ENCODE measurements at regions not wholly inside any gene's neighbourhood (a gene's known extent, or its start where the extent isn't known, plus 50 kb on each side); places are given as distances from the start of the nearest gene placed in this dataset.

DNA sequence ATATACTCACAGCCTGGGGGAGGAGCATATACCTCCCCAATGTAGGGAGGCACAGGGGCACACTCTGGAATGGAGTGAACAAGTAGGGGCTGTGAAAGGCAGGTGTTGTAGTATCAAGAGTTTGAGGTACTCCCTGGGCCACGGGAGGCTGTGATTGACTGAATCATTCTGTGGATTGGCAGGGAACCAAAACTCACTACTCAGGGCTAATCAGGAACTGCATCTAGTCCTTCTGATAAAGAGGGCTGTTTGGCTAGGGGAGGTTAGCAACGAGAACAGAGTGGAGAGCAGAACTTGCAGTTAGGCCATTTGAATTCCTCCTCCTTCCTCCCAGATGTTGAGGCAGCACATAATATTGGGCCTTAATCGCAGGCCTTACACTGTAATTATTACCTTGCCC lies 369.2 kb upstream of the MPDZ start (continued):
- TF ChIP-seq, protein P1, sequence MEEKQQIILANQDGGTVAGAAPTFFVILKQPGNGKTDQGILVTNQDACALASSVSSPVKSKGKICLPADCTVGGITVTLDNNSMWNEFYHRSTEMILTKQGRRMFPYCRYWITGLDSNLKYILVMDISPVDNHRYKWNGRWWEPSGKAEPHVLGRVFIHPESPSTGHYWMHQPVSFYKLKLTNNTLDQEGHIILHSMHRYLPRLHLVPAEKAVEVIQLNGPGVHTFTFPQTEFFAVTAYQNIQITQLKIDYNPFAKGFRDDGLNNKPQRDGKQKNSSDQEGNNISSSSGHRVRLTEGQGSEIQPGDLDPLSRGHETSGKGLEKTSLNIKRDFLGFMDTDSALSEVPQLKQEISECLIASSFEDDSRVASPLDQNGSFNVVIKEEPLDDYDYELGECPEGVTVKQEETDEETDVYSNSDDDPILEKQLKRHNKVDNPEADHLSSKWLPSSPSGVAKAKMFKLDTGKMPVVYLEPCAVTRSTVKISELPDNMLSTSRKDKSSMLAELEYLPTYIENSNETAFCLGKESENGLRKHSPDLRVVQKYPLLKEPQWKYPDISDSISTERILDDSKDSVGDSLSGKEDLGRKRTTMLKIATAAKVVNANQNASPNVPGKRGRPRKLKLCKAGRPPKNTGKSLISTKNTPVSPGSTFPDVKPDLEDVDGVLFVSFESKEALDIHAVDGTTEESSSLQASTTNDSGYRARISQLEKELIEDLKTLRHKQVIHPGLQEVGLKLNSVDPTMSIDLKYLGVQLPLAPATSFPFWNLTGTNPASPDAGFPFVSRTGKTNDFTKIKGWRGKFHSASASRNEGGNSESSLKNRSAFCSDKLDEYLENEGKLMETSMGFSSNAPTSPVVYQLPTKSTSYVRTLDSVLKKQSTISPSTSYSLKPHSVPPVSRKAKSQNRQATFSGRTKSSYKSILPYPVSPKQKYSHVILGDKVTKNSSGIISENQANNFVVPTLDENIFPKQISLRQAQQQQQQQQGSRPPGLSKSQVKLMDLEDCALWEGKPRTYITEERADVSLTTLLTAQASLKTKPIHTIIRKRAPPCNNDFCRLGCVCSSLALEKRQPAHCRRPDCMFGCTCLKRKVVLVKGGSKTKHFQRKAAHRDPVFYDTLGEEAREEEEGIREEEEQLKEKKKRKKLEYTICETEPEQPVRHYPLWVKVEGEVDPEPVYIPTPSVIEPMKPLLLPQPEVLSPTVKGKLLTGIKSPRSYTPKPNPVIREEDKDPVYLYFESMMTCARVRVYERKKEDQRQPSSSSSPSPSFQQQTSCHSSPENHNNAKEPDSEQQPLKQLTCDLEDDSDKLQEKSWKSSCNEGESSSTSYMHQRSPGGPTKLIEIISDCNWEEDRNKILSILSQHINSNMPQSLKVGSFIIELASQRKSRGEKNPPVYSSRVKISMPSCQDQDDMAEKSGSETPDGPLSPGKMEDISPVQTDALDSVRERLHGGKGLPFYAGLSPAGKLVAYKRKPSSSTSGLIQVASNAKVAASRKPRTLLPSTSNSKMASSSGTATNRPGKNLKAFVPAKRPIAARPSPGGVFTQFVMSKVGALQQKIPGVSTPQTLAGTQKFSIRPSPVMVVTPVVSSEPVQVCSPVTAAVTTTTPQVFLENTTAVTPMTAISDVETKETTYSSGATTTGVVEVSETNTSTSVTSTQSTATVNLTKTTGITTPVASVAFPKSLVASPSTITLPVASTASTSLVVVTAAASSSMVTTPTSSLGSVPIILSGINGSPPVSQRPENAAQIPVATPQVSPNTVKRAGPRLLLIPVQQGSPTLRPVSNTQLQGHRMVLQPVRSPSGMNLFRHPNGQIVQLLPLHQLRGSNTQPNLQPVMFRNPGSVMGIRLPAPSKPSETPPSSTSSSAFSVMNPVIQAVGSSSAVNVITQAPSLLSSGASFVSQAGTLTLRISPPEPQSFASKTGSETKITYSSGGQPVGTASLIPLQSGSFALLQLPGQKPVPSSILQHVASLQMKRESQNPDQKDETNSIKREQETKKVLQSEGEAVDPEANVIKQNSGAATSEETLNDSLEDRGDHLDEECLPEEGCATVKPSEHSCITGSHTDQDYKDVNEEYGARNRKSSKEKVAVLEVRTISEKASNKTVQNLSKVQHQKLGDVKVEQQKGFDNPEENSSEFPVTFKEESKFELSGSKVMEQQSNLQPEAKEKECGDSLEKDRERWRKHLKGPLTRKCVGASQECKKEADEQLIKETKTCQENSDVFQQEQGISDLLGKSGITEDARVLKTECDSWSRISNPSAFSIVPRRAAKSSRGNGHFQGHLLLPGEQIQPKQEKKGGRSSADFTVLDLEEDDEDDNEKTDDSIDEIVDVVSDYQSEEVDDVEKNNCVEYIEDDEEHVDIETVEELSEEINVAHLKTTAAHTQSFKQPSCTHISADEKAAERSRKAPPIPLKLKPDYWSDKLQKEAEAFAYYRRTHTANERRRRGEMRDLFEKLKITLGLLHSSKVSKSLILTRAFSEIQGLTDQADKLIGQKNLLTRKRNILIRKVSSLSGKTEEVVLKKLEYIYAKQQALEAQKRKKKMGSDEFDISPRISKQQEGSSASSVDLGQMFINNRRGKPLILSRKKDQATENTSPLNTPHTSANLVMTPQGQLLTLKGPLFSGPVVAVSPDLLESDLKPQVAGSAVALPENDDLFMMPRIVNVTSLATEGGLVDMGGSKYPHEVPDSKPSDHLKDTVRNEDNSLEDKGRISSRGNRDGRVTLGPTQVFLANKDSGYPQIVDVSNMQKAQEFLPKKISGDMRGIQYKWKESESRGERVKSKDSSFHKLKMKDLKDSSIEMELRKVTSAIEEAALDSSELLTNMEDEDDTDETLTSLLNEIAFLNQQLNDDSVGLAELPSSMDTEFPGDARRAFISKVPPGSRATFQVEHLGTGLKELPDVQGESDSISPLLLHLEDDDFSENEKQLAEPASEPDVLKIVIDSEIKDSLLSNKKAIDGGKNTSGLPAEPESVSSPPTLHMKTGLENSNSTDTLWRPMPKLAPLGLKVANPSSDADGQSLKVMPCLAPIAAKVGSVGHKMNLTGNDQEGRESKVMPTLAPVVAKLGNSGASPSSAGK (IDR thresholded peaks at IDR 0.05): no peak
- TF ChIP-seq, protein P2, sequence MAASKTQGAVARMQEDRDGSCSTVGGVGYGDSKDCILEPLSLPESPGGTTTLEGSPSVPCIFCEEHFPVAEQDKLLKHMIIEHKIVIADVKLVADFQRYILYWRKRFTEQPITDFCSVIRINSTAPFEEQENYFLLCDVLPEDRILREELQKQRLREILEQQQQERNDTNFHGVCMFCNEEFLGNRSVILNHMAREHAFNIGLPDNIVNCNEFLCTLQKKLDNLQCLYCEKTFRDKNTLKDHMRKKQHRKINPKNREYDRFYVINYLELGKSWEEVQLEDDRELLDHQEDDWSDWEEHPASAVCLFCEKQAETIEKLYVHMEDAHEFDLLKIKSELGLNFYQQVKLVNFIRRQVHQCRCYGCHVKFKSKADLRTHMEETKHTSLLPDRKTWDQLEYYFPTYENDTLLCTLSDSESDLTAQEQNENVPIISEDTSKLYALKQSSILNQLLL (CRISPR knock-in tag; IDR thresholded peaks at IDR 0.05; ENCODE audit: borderline replicate concordance): no peak
- TF ChIP-seq ZNF785 (CRISPR knock-in tag; IDR thresholded peaks at IDR 0.05) (no peak), PCBP1 (IDR thresholded peaks at IDR 0.05; ENCODE audit: low read depth, low read length, poor library complexity, severe bottlenecking) (no peak), NCOA1 (IDR thresholded peaks at IDR 0.05; ENCODE audit: low read depth) (no peak), TARDBP (IDR thresholded peaks at IDR 0.05) (no peak), SREBF2 (CRISPR knock-in tag; IDR thresholded peaks at IDR 0.05) (no peak), SIX5 (IDR thresholded peaks at IDR 0.05; ENCODE audit: borderline replicate concordance in 1 of 2, insufficient read depth in 1 of 2, low read depth in 1 of 2, low read length in 2 of 2) (no peak), L3MBTL2 (IDR thresholded peaks at IDR 0.05) (no peak), TBP (optimal IDR thresholded peaks at IDR 0.05; ENCODE audit: low read depth, low read length) (no peak), ZNF140 (CRISPR knock-in tag; IDR thresholded peaks at IDR 0.05) (no peak), FOXK2 (conservative IDR thresholded peaks at IDR 0.05 in 1 of 2, IDR thresholded peaks at IDR 0.05 in 1 of 2; ENCODE audit: low read depth in 2 of 2) (no peak)
- TF ChIP-seq, protein P3, sequence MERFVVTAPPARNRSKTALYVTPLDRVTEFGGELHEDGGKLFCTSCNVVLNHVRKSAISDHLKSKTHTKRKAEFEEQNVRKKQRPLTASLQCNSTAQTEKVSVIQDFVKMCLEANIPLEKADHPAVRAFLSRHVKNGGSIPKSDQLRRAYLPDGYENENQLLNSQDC (CRISPR knock-in tag; IDR thresholded peaks at IDR 0.05): no peak

Measured in K562 (cell line).